Ascending aorta (tissue), 2 donors: ENCODE measurements at regions not wholly inside any gene's neighbourhood (a gene's known extent, or its start where the extent isn't known, plus 50 kb on each side); places are given as distances from the start of the nearest gene placed in this dataset.

ENCODE experiments used
- DNase-seq, 2 donors: peaks; one replicate each; pipeline ENCODE4 v3.0.0-alpha.2; 2019; ENCODE audit warnings: low spot score in 2 of 2
- H3K27ac ChIP-seq, 2 donors: fragments of 200-600 bp; sonication (generic); one replicate each; pipeline ENCODE4 v1.5.1; 2016 to 2017; ENCODE audit warnings: mild to moderate bottlenecking in 1 of 2
- H3K27me3 ChIP-seq: fragments of 200-600 bp; sonication (generic); one replicate; pipeline ENCODE4 v1.5.1; 2017
- H3K36me3 ChIP-seq, 2 donors: fragments of 200-600 bp; sonication (generic); one replicate each; pipeline ENCODE4 v1.5.1; 2016
- H3K4me1 ChIP-seq, 2 donors: fragments of 200-600 bp; sonication (generic); one replicate each; pipeline ENCODE4 v1.5.1; 2016 to 2017; ENCODE audit warnings: mild to moderate bottlenecking in 1 of 2
- H3K4me3 ChIP-seq, 2 donors: fragments of 200-600 bp; sonication (generic); one replicate each; pipeline ENCODE4 v1.5.1; 2016 to 2017; ENCODE audit warnings: mild to moderate bottlenecking in 1 of 2
- H3K9me3 ChIP-seq, 2 donors: fragments of 200-600 bp; sonication (generic); one replicate each; pipeline ENCODE4 v1.5.1; 2016
- intact Hi-C: fragments of 100-400 bp; cut with DNase I; formaldehyde crosslinking; loops from one replicate; pipeline ENCODE4 v1.15.1; 2023
- TF ChIP-seq, protein P1 (sequence below), 3 experiments: fragments of 200-600 bp in 2 of 3; fragments of 450-650 bp in 1 of 3; sonication (generic) in 2 of 3; IDR thresholded peaks; one replicate each; pipeline ENCODE4 v1.5.1; 2016 to 2019; ENCODE audit warnings: antibody characterized with exemption in 3 of 3, mild to moderate bottlenecking in 1 of 3, moderate library complexity in 1 of 3

DNA sequence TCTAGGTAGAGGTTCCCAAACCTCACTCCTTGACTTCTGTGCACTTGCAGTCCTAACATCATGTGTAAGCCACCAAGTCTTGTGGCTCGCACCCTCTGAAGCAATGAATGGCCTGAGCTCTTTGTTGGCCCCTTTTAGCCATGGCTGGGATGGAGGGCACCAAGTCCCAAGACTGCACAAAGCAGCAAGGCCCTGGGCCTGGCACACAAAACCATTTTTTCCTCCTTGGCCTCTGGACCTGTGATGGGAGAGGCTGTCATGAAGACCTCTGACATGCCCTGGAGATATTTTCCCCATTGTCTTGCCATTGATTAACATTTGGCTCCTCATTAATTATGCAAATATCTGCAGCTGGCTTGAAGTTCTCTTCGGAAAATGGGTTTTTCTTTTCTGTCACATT is 60.3 kb upstream of the MALRD1 start:
- Histone ChIP-seq H3K27me3 (no peaks in the 10 kb centered on the region), H3K36me3 (no peaks in the 10 kb centered on the region), H3K27ac (no peak overlapping the region), H3K4me1 (no peaks in the 10 kb centered on the region), H3K4me3 (no peak overlapping the region), H3K9me3 (peaks cover 4 to 6% of the 10 kb centered on the region in 2 donors)
- TF ChIP-seq, protein P1, sequence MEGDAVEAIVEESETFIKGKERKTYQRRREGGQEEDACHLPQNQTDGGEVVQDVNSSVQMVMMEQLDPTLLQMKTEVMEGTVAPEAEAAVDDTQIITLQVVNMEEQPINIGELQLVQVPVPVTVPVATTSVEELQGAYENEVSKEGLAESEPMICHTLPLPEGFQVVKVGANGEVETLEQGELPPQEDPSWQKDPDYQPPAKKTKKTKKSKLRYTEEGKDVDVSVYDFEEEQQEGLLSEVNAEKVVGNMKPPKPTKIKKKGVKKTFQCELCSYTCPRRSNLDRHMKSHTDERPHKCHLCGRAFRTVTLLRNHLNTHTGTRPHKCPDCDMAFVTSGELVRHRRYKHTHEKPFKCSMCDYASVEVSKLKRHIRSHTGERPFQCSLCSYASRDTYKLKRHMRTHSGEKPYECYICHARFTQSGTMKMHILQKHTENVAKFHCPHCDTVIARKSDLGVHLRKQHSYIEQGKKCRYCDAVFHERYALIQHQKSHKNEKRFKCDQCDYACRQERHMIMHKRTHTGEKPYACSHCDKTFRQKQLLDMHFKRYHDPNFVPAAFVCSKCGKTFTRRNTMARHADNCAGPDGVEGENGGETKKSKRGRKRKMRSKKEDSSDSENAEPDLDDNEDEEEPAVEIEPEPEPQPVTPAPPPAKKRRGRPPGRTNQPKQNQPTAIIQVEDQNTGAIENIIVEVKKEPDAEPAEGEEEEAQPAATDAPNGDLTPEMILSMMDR (IDR thresholded peaks at IDR 0.05): no peak
- DNase-seq: no peak
- intact Hi-C loops: no loop called here
